NCI-H1048 (cell line): ENCODE measurements at regions not wholly inside any gene's neighbourhood (a gene's known extent, or its start where the extent isn't known, plus 50 kb on each side); places are given as distances from the start of the nearest gene placed in this dataset.

Experiments
- DNase-seq: peaks from one replicate; lab custom pipeline; 2025; lab: John Stamatoyannopoulos, UW

GRCh38 chr3:135473449-135473848 lies 492.1 kb upstream of the PPP2R3A start:
- DNase-seq, result no peak

DNA sequence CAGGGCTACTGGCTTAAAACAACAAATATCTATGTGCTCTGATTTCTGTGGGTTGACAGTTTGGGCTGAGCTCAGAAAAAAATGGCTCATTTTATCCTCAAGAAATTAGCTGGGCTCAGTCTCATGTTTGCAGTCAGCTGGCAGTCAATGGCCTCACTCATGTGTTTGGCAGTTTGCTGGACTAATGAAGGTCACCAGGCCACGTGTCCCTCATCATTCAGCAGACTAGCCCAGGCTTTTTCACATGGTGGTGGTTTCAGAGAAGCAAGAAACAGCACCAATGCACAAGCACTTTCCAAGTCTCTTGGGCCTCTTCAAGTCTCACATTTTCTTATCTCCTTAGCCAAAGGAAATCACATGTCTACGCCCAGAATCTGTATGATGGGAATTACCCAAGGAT lies 478.3 kb upstream of the PPP2R3A start:
- no peak for DNase-seq

- DNase-seq, result no peak
Measured at GRCh38 chr3:135490219-135490915, 475.2 kb upstream of the PPP2R3A start.

DNA sequence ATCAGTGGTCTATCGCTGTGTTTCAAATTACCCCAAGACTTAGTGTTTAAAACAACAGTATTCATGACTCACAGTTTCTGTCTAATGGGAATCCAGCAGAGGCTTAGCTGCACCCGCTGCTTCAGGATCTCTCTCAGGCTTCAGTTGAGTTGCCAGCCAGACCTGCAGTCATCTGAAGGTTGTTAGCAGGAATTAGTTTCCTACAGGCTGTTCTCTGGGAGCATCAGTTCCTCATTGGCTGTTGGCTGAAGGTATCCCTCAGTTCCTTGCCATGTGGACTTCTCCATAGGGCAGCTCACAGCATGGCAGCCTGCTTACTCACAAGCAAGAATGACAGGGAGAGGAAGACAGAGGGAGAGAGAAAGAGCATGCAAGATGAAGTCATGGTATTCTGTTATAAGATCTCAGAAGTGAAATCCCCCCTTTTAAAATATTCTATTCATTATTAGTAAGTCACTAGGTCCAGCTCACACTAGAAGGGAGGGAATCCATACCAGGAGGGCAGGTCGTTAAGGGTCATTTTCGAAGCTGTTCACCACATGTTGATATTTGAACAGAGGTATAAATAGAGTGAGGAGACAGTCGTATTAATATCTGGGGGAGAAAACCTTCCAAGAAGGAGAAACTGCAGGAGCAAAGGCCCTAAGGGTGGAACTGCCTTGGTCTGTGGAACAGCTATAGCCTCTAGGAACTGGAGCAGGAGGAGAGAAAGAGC lies 473.9 kb upstream of the PPP2R3A start:
- no peak for DNase-seq

- no peak for DNase-seq
Measured at GRCh38 chr3:135495891-135496290, 469.6 kb upstream of the PPP2R3A start.

- DNase-seq, result no peak
Measured at GRCh38 chr3:135497979-135498378, 467.5 kb upstream of the PPP2R3A start.

DNA sequence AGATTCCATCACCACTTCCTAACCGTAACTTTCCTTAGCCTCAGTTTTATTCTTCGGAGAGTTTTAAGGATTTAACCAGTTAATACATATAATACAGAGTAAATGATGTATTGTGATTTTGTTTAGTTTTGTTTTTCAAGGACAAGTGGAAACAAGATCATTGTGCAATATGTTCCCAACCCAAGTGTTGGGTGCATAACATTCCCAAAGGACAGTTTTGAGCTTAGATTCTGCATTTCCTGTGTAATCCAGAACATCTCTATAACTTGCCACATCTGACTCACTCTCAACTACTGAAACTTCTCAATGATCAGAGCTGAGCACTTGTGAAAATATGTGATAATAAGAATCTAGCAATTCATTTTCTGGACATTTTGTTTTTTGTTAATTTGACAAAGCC lies 466.1 kb upstream of the PPP2R3A start:
- DNase-seq, result no peak

GRCh38 chr3:135500034-135500433 lies 465.5 kb upstream of the PPP2R3A start:
- DNase-seq, result no peak

DNA sequence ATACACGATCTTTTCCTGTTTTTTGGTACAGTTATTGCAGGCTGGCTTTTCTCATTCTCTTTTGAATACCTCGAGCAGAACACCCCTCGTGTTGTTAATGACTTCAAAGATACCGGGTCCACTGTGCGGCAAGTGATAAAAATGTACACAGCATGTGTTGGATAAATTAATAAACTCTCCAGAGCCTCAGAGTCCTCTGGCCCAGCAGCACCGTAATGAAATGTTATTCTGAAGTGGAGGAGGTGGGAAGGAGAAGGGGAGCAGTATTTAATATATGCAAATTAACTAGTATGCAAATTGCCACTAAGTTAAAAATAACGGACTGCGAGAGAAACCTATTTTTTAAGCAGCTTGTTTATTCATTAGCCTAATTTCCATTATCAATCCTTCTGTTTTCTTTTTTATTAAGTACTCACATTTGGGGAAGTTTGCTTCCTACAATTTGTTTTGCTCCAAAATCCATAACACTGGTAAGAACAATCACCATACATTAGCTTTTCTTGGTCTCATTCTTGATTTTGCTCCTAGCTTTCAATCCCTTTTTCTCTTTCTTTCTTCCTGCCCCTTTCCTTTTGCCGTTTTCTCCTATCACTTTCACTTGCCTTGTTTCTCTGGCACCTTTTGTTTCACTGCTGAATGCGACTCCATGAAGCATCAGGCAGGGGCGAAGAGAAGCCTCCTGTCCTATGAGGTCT lies 462.3 kb upstream of the PPP2R3A start:
- DNase-seq, result no peak

GRCh38 chr3:135503760-135504686 lies 461.5 kb upstream of the PPP2R3A start:
- peak; percentile 23 for DNase-seq

- DNase-seq, result no peak
Measured at GRCh38 chr3:135513106-135514059, 452.1 kb upstream of the PPP2R3A start.

DNA sequence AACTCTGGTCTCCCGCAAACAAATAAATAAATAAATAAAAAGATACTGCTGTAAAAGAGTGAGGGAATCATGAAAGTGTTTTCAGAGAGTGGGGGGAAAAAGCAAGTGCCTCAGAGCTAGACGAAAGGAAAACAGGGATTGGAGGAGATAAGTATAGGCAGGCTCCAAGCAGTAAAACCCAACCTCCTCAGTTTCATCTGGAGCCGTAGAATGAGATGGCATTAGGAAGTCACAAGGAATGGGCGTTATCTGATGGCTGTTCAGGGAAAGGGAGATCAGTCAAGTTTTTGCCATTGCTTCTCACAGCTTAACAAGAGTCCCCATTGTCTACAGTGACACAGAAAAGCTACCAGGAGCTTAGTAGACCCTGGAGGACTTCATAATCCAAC lies 451.5 kb upstream of the PPP2R3A start:
- no peak for DNase-seq

- no peak for DNase-seq
Measured at GRCh38 chr3:135516143-135516542, 449.4 kb upstream of the PPP2R3A start.

GRCh38 chr3:135528413-135529015 lies 437.0 kb upstream of the PPP2R3A start:
- DNase-seq, result no peak

- no peak for DNase-seq
Measured at GRCh38 chr3:135532021-135532420, 433.5 kb upstream of the PPP2R3A start.

DNA sequence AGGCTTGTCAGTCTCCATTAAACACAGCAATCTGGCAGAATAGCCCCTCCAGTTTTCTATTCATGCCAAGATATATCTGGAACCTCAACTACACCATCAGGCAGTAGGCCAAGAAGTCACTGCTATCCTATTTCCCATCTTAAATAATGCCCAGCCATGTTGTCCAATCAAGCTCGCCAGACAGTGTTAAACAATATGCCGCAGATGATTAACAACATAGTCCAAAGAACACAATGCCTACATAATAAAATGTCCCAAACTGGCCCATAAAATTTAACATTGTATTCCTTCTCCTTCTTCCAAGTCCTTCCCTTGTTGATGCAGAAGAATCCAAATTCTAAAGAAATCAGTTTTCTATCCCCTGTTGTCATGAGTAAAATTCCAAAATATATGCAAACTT lies 427.4 kb upstream of the PPP2R3A start:
- DNase-seq, result no peak

DNA sequence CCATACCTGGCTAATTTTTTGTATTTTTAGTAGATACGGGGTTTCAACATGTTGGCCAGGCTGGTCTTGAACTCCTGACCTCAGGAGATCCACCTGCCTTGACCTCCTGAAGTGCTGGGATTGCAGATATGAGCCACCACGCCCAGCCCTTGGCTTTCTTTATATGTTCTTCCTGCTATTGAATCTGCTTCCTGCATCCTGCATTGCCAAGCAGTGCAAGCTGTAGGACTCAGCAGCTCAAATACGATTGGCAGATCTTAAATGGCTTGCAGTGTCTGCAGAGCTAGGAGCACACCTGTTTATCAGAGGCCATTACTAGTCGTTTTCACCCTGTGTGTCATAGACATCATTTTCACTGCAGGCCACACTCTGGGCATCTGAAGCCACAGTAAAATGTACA lies 426.2 kb upstream of the PPP2R3A start:
- DNase-seq, result no peak

DNA sequence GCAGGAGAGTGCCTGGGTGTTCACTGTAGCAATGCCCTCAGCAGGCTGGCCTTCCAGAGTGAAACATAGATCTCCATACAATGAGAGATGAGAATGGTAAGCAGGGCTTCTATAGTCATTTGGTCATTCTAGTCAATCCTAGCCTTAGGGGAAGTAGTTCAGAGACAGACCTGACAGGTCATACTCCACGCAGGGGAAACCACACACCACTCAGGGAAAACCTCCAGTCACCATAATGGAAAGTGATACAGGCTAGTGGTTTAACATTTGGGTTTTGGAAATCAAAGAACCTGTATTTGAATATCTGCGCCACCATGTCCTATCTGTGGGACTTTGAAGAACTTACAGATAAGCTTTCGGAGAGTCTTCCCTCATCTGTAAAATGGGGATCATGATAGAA lies 425.7 kb upstream of the PPP2R3A start:
- DNase-seq, result no peak

GRCh38 chr3:135549928-135550494 lies 415.5 kb upstream of the PPP2R3A start:
- DNase-seq, result no peak

DNA sequence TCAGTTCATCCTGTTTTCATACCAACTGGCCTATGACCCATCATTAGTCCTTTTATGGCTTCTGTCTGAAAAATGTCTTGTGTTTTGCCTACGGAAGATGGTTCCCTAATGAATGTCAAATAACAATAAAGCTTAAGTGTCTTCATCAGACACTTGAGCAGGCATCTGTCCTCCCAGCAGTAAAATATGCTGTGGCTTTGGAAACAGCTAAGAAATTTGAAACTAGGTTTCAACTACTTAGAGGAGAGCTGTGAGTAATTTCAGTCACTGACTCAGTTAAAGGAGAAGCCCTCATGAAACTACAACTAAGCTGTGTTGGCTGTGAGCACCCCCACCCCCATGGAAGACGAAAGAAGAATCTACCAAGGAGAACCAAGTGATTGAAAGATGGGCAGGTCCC lies 409.4 kb upstream of the PPP2R3A start:
- DNase-seq, result no peak
